Spleen (tissue), 11 donors: ENCODE measurements at regions not wholly inside any gene's neighbourhood (a gene's known extent, or its start where the extent isn't known, plus 50 kb on each side); places are given as distances from the start of the nearest gene placed in this dataset.

Experiments used
- DNase-seq: peaks from one replicate; pipeline ENCODE4 v3.0.0-alpha.2; 2020
- H3K27ac ChIP-seq, 8 donors: fragments of 200-600 bp; sonication (generic) in 7 of 8; 1 replicate in 4 of 8; 2 replicates in 4 of 8; pipeline versions ENCODE4 v1.5.0 to v1.8.0; 2016 to 2021; ENCODE audit warnings: inconsistent platforms in 4 of 8, mild to moderate bottlenecking in 4 of 8, moderate library complexity in 1 of 8
- H3K27me3 ChIP-seq, 7 donors: fragments of 200-600 bp; sonication (generic) in 6 of 7; replicated peaks in 1 of 7; 1 replicate in 4 of 7; 2 replicates in 3 of 7; pipeline versions ENCODE4 v1.5.0 to v1.8.0; 2016 to 2021; ENCODE audit warnings: inconsistent platforms in 3 of 7, mild to moderate bottlenecking in 1 of 7
- H3K36me3 ChIP-seq, 6 donors: fragments of 200-600 bp; sonication (generic) in 5 of 6; 1 replicate in 4 of 6; 2 replicates in 2 of 6; pipeline versions ENCODE4 v1.5.0 to v1.8.0; 2016 to 2021; ENCODE audit warnings: inconsistent platforms in 2 of 6
- H3K4me1 ChIP-seq, 6 donors: fragments of 200-600 bp; sonication (generic) in 5 of 6; 1 replicate in 3 of 6; 2 replicates in 3 of 6; pipeline versions ENCODE4 v1.5.0 to v1.8.0; 2016 to 2021; ENCODE audit warnings: inconsistent platforms in 3 of 6
- H3K4me3 ChIP-seq, 8 donors: fragments of 200-600 bp; sonication (generic) in 7 of 8; 1 replicate in 4 of 8; 2 replicates in 4 of 8; pipeline versions ENCODE4 v1.5.0 to v1.8.0; 2016 to 2021; ENCODE audit warnings: inconsistent platforms in 4 of 8, mild to moderate bottlenecking in 4 of 8, moderate library complexity in 2 of 8
- H3K9me3 ChIP-seq, 8 donors: fragments of 200-600 bp; sonication (generic) in 7 of 8; 1 replicate in 4 of 8; 2 replicates in 4 of 8; pipeline versions ENCODE4 v1.5.0 to v1.8.0; 2016 to 2021; ENCODE audit warnings: inconsistent platforms in 4 of 8
- POLR2A ChIP-seq, 3 donors: fragments of 450-650 bp; IDR thresholded peaks; one replicate each; pipeline ENCODE4 v1.5.1; 2017; ENCODE audit warnings: antibody characterized with exemption in 3 of 3, mild to moderate bottlenecking in 1 of 3
- POLR2AphosphoS5 ChIP-seq, 3 donors: sonication (generic); formaldehyde crosslinking; IDR thresholded peaks; one replicate each; pipeline ENCODE4 v1.5.1; 2017; ENCODE audit warnings: antibody characterized with exemption in 3 of 3
- WGBS, 5 donors: extraction: QIAGEN DNeasy Blood & Tissue Kit in 3 of 5; methylation state at CpG; one replicate each; pipeline versions ENCODE4 v1.1.5 to v1.1.7; 2013 to 2018; 5-methylcytosine and 5-hydroxymethylcytosine counted together
- intact Hi-C: fragments of 100-400 bp; cut with DNase I; formaldehyde crosslinking; loops from one replicate; pipeline ENCODE4 v1.15.0; 2023; ENCODE audit warnings: low total_unique reads
- TF ChIP-seq, protein P1 (sequence below), 11 experiments: fragments of 200-600 bp in 7 of 11; fragments of 450-650 bp in 4 of 11; sonication (generic) in 4 of 11; IDR thresholded peaks in 8 of 11; conservative IDR thresholded peaks in 3 of 11; 1 replicate in 7 of 11; 2 replicates in 4 of 11; pipeline versions ENCODE4 v1.4.0 to v1.8.0; 2016 to 2021; ENCODE audit warnings: antibody characterized with exemption in 11 of 11, inconsistent platforms in 4 of 11, mild to moderate bottlenecking in 1 of 11
- donor health status: healthy with polysubstance abuse.
- donor health status: DM: no; HTN: no; CAD: no; lungs with moderate emphysema.
- donor health status: DM: no; HTN: no; CAD: no.
- donor health status: Bipolar disorder and iron deficiency.
- donor health status: healthy.
- donor health status: DM: no; HTN: no; CAD: no.
- donor health status: DM: yes; HTN: yes; CAD: no.

DNA sequence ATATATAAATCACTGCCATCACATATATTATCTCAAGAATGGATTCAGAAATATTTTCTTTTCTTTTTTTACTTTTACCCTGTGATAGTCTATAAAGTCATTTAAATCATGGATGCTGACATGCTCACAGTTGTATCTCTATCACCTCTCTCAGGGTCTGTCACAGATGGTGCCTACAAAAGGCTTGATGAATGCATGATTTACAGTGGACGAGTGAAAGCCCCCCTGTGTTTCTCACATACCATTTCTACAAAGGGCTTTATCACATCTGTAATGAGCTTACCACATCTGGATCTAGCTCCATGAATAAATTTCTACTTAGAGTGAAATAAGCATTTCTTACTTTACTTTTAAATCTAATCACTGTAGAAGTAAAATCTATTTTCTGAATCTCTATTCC, 121.4 kb upstream of the CARD18 start:
- DNase-seq = no peak
- 67 to 78% (median 72%) methylated on average over 1 of the region's 1 CpG for WGBS, 5 donors

DNA sequence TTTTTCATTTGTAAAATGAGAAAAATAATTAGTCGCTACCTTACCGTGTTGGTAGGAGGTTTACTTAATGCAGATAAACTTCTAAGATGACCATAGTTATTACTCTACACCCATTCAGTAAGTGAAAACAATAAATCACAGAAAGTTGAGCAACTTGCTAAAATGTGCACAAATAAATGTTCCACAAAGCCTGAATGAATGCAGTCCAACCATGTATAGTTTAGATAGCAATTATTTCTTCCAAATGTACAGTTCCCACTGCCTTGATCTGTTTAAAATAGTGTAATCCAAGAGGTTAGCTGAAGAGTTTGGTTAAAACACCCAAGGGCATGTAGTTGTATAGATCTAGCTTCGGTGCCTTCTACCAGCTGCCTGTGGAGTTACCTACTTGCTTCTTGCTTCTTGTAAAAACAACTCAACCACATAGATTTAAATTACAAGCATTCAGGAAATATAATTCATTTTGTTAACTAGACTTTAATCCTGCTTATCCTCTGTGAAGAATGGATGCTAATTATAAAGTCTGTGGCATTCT, 106.3 kb upstream of the CARD18 start:
- peaks cover 0 to 8% (median 3%) of the 10 kb centered on the region in 6 donors for H3K4me1 ChIP-seq
- TF ChIP-seq, protein P1, sequence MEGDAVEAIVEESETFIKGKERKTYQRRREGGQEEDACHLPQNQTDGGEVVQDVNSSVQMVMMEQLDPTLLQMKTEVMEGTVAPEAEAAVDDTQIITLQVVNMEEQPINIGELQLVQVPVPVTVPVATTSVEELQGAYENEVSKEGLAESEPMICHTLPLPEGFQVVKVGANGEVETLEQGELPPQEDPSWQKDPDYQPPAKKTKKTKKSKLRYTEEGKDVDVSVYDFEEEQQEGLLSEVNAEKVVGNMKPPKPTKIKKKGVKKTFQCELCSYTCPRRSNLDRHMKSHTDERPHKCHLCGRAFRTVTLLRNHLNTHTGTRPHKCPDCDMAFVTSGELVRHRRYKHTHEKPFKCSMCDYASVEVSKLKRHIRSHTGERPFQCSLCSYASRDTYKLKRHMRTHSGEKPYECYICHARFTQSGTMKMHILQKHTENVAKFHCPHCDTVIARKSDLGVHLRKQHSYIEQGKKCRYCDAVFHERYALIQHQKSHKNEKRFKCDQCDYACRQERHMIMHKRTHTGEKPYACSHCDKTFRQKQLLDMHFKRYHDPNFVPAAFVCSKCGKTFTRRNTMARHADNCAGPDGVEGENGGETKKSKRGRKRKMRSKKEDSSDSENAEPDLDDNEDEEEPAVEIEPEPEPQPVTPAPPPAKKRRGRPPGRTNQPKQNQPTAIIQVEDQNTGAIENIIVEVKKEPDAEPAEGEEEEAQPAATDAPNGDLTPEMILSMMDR (IDR thresholded peaks at IDR 0.05 in 8 of 11, conservative IDR thresholded peaks at IDR 0.05 in 3 of 11) = no peak
- TF ChIP-seq POLR2AphosphoS5 (IDR thresholded peaks at IDR 0.05) (no peak), POLR2A (IDR thresholded peaks at IDR 0.05) (no peak)
- H3K9me3 ChIP-seq = no peaks in the 10 kb centered on the region
- no peaks in the 10 kb centered on the region for H3K27me3 ChIP-seq
- no peak overlapping the region for H3K27ac ChIP-seq
- intact Hi-C loops = no loop called here
- DNase-seq = no peak
- WGBS, 5 donors = 92 to 98% (median 95%) methylated on average over 3 of the region's 3 CpGs
- H3K36me3 ChIP-seq = no peaks in the 10 kb centered on the region
- H3K4me3 ChIP-seq = no peak overlapping the region

More for the DNA sequence above, 121.4 kb upstream of the CARD18 start:
- Histone ChIP-seq H3K9me3 (no peaks in the 10 kb centered on the region), H3K4me3 (no peak overlapping the region), H3K36me3 (no peaks in the 10 kb centered on the region), H3K27me3 (no peaks in the 10 kb centered on the region), H3K4me1 (no peaks in the 10 kb centered on the region), H3K27ac (no peak overlapping the region)
- TF ChIP-seq POLR2AphosphoS5 (IDR thresholded peaks at IDR 0.05) = no peak
- TF ChIP-seq, protein P1 (IDR thresholded peaks at IDR 0.05 in 8 of 11, conservative IDR thresholded peaks at IDR 0.05 in 3 of 11) = no peak
- TF ChIP-seq POLR2A (IDR thresholded peaks at IDR 0.05) = no peak
- intact Hi-C loops = no loop called here

DNA sequence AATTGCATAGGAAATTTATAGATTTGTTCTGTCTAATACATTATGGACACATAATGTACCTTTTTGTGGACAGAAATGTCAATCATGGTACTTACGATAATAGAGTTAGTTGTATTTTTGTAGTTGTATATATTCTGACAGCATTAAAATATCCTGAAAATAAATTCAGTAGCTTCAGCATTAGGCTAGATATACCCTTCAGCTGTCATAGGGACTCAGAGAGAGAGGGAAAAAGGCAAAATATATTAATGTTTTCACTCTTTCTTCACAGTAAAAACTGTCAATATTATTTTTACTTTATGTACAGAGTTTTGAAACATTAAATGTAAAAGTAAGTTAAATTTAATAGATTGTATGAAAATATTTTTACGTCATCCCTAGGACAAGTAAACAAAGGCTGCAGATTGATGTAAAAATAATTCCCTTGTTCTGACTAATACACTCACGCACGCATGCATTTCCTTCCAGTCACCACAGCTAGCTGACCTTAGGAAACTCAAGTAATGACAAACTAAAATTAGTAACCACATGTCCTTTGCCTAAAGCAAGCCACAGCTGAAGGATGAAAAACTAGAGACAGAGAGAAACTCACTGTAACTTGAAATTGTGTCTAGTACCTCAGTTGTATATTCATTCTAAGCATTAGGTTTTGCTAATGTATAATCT, 104.7 kb upstream of the CARD18 start:
- no peaks in the 10 kb centered on the region for H3K9me3 ChIP-seq
- peaks cover 0 to 8% (median 3%) of the 10 kb centered on the region in 6 donors for H3K4me1 ChIP-seq
- H3K4me3 ChIP-seq = no peak overlapping the region
- WGBS, 5 donors = 38 to 51% (median 46%) methylated on average over 4 of the region's 4 CpGs
- H3K36me3 ChIP-seq = no peaks in the 10 kb centered on the region
- intact Hi-C loops = no loop called here
- no peak overlapping the region for H3K27ac ChIP-seq
- H3K27me3 ChIP-seq = no peaks in the 10 kb centered on the region
- no peak for DNase-seq
- TF ChIP-seq POLR2AphosphoS5 (IDR thresholded peaks at IDR 0.05) (no peak), POLR2A (IDR thresholded peaks at IDR 0.05) (no peak)
- TF ChIP-seq, protein P1 (IDR thresholded peaks at IDR 0.05 in 8 of 11, conservative IDR thresholded peaks at IDR 0.05 in 3 of 11) = no peak

DNA sequence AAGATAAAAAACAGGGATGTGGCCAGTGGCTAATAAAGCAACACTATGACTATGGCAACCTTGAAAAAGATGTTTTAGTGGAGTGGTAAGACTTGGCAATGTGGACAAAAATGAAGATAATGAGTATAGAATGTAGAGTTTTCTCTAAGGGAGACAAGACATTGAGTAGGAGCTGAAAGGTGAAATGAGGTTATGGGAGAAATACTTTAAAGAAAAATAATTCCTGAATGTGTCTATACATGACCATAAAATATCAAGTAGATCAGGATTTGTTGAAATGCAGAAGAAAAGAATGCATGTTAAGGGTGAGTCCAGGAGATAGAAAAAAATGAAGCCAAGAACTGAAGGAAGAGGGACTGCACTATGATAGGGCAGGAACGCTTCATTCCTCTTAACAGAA, 101.6 kb upstream of the CARD18 start:
- no peaks in the 10 kb centered on the region for H3K36me3 ChIP-seq
- no peak for DNase-seq
- H3K4me3 ChIP-seq = no peak overlapping the region
- intact Hi-C loops = no loop called here
- H3K4me1 ChIP-seq = peaks cover 0 to 8% (median 3%) of the 10 kb centered on the region in 6 donors
- TF ChIP-seq, protein P1 (IDR thresholded peaks at IDR 0.05 in 8 of 11, conservative IDR thresholded peaks at IDR 0.05 in 3 of 11) = no peak
- TF ChIP-seq POLR2A (IDR thresholded peaks at IDR 0.05) (no peak), POLR2AphosphoS5 (IDR thresholded peaks at IDR 0.05) (no peak)
- H3K27ac ChIP-seq = no peak overlapping the region
- H3K27me3 ChIP-seq = no peaks in the 10 kb centered on the region
- no peaks in the 10 kb centered on the region for H3K9me3 ChIP-seq
- 75 to 95% (median 89%) methylated on average over 1 of the region's 1 CpG for WGBS, 5 donors
